H1 (cell line): ENCODE measurements at regions not wholly inside any gene's neighbourhood (a gene's known extent, or its start where the extent isn't known, plus 50 kb on each side); places are given as distances from the start of the nearest gene placed in this dataset.

Experiments used
- CTCF ChIA-PET: fragments of 300-600 bp; sonication (Branson Sonifier 250); formaldehyde crosslinking; loops from one replicate; lab custom pipeline; 2021; ENCODE audit not compliant: partially characterized antibody; lab: Charles Lee
- POLR2A ChIA-PET: fragments of 300-600 bp; sonication (Branson Sonifier 250); formaldehyde crosslinking; loops from one replicate; lab custom pipeline; 2021; ENCODE audit warnings: inconsistent platforms; ENCODE audit not compliant: partially characterized antibody; lab: Charles Lee
- DNase-seq, 2 experiments: peaks; one replicate each; pipeline versions ENCODE4 v3.0.0 to v3.0.0-alpha.2; 2010 to 2022; ENCODE audit warnings: low spot score in 2 of 2, low read depth in 1 of 2, mixed read lengths in 1 of 2
- FAIRE-seq: peaks from 2 replicates; lab custom pipeline; 2011; peaks lifted over from hg19 to GRCh38; lab: Jason Lieb, UNC
- H2AFZ ChIP-seq: 2 replicates; pipeline ENCODE4 v1.8.1; 2012; ENCODE audit warnings: low read length, inconsistent platforms
- H2AK5ac ChIP-seq: 2 replicates; pipeline ENCODE4 v1.6.1; 2013; ENCODE audit warnings: low read depth, low read length
- H2BK120ac ChIP-seq: replicated peaks from 2 replicates; pipeline ENCODE3; 2013; ENCODE audit warnings: low read depth, low read length, inconsistent platforms
- H2BK12ac ChIP-seq: 2 replicates; pipeline ENCODE4 v1.6.1; 2013; ENCODE audit warnings: low read depth, low read length
- H2BK15ac ChIP-seq: 2 replicates; pipeline ENCODE4 v1.6.1; 2013; ENCODE audit warnings: low read length
- H2BK20ac ChIP-seq: 2 replicates; pipeline ENCODE4 v1.6.1; 2013; ENCODE audit warnings: low read length
- H2BK5ac ChIP-seq: 2 replicates; pipeline ENCODE4 v1.6.1; 2013; ENCODE audit warnings: low read depth, low read length
- H3K14ac ChIP-seq: 2 replicates; pipeline ENCODE4 v1.6.1; 2013; ENCODE audit warnings: inconsistent platforms; ENCODE audit not compliant: insufficient read length
- H3K18ac ChIP-seq: 2 replicates; pipeline ENCODE4 v1.6.1; 2013; ENCODE audit warnings: low read length; ENCODE audit errors: extremely low read depth
- H3K23ac ChIP-seq: 2 replicates; pipeline ENCODE4 v1.6.1; 2013; ENCODE audit warnings: inconsistent platforms; ENCODE audit not compliant: insufficient read length
- H3K23me2 ChIP-seq: 2 replicates; pipeline ENCODE4 v1.6.1; 2013; ENCODE audit warnings: low read depth, low read length
- H3K27ac ChIP-seq: 2 replicates; pipeline ENCODE4 v1.6.1; 2011; ENCODE audit warnings: low read depth, low read length, inconsistent platforms
- H3K27me3 ChIP-seq, 4 experiments: replicated peaks in 1 of 4; 1 replicate in 1 of 4; 2 replicates in 3 of 4; pipeline versions ENCODE4 v1.6.1 to v1.8.1; 2011 to 2013; ENCODE audit warnings: low read length in 3 of 4, mild to moderate bottlenecking in 3 of 4, inconsistent platforms in 2 of 4, mixed read lengths in 2 of 4, moderate library complexity in 1 of 4; ENCODE audit not compliant: control insufficient read depth in 3 of 4, insufficient read depth in 3 of 4; ENCODE audit errors: extremely low read depth in 1 of 4
- H3K36me3 ChIP-seq, 4 experiments: 2 replicates each; pipeline versions ENCODE4 v1.6.1 to v1.8.1; 2011 to 2013; ENCODE audit warnings: mild to moderate bottlenecking in 4 of 4, low read length in 3 of 4, moderate library complexity in 2 of 4, control low read depth in 1 of 4, inconsistent platforms in 1 of 4; ENCODE audit not compliant: insufficient read depth in 4 of 4, control insufficient read depth in 2 of 4
- H3K4ac ChIP-seq: replicated peaks from 2 replicates; pipeline ENCODE3; 2013; ENCODE audit warnings: low read length, low read depth, mixed read lengths, inconsistent platforms; ENCODE audit not compliant: insufficient read length
- H3K4me1 ChIP-seq, 4 experiments: replicated peaks in 1 of 4; 1 replicate in 1 of 4; 2 replicates in 3 of 4; pipeline versions ENCODE4 v1.6.1 to v1.8.1; 2011 to 2013; ENCODE audit warnings: low read length in 3 of 4, inconsistent platforms in 2 of 4, mixed read lengths in 1 of 4; ENCODE audit not compliant: insufficient read depth in 4 of 4, control insufficient read depth in 3 of 4
- H3K4me2 ChIP-seq, 2 experiments: 2 replicates each; pipeline versions ENCODE4 v1.6.1 to v1.8.1; 2011 to 2013; ENCODE audit warnings: low read depth in 2 of 2, low read length in 2 of 2, control low read depth in 1 of 2, inconsistent platforms in 1 of 2, mild to moderate bottlenecking in 1 of 2; ENCODE audit not compliant: insufficient read depth in 1 of 2
- H3K4me3 ChIP-seq, 4 experiments: fragments of 200-600, 300-600 bp in 1 of 4; sonication (generic), shearing (Covaris generic), sonication (Bioruptor Twin) in 1 of 4; 2 replicates each; pipeline versions ENCODE4 v1.5.1 to v1.8.1; 2011 to 2016; ENCODE audit warnings: low read length in 4 of 4, low read depth in 3 of 4, control low read depth in 2 of 4, inconsistent platforms in 2 of 4, mild to moderate bottlenecking in 2 of 4, mixed read lengths in 1 of 4, moderate library complexity in 1 of 4; ENCODE audit not compliant: insufficient read depth in 2 of 4; ENCODE audit errors: extremely low read depth in 1 of 4
- H3K56ac ChIP-seq: replicated peaks from 2 replicates; pipeline ENCODE3; 2013; ENCODE audit warnings: low read depth, mild to moderate bottlenecking, mixed read lengths, low read length, inconsistent platforms; ENCODE audit not compliant: insufficient read length
- H3K79me1 ChIP-seq: 2 replicates; pipeline ENCODE4 v1.6.1; 2013; ENCODE audit warnings: low read depth, low read length, control low read depth
- H3K79me2 ChIP-seq, 2 experiments: 2 replicates each; pipeline versions ENCODE4 v1.6.1 to v1.8.1; 2012 to 2013; ENCODE audit warnings: low read length in 2 of 2, mild to moderate bottlenecking in 2 of 2, inconsistent platforms in 1 of 2; ENCODE audit not compliant: insufficient read depth in 2 of 2, control insufficient read depth in 1 of 2
- H3K9ac ChIP-seq, 4 experiments: replicated peaks in 1 of 4; 1 replicate in 1 of 4; 2 replicates in 3 of 4; pipeline versions ENCODE4 v1.6.1 to v1.8.1; 2011 to 2013; ENCODE audit warnings: low read depth in 3 of 4, low read length in 3 of 4, control low read depth in 2 of 4, mild to moderate bottlenecking in 2 of 4, moderate library complexity in 2 of 4, inconsistent platforms in 1 of 4; ENCODE audit errors: extremely low read depth in 1 of 4
- H3K9me3 ChIP-seq, 2 experiments: 2 replicates each; pipeline versions ENCODE4 v1.6.1 to v1.8.1; 2012 to 2013; ENCODE audit warnings: mild to moderate bottlenecking in 2 of 2, moderate library complexity in 2 of 2, control low read depth in 1 of 2, inconsistent platforms in 1 of 2, low read depth in 1 of 2, low read length in 1 of 2, mixed read lengths in 1 of 2; ENCODE audit not compliant: insufficient read depth in 2 of 2
- H4K20me1 ChIP-seq, 2 experiments: replicated peaks in 1 of 2; 2 replicates each; pipeline versions ENCODE3 to v1.8.1; 2011 to 2013; ENCODE audit warnings: inconsistent platforms in 2 of 2, low read length in 2 of 2, mild to moderate bottlenecking in 1 of 2; ENCODE audit not compliant: insufficient read depth in 2 of 2, control insufficient read depth in 1 of 2
- H4K5ac ChIP-seq: 2 replicates; pipeline ENCODE4 v1.6.1; 2013; ENCODE audit warnings: low read length, low read depth, mixed read lengths, inconsistent platforms; ENCODE audit not compliant: insufficient read length
- H4K8ac ChIP-seq: 2 replicates; pipeline ENCODE4 v1.8.0; 2013; ENCODE audit warnings: mild to moderate bottlenecking, moderate library complexity, low read length, inconsistent platforms; ENCODE audit not compliant: insufficient read depth; ENCODE audit errors: extremely low read depth
- H4K91ac ChIP-seq: replicated peaks from 2 replicates; pipeline ENCODE3; 2013; ENCODE audit warnings: low read length, mixed read lengths, inconsistent platforms; ENCODE audit not compliant: insufficient read length
- CBX5 ChIP-seq: fragments of 300-800, 300-1000 bp; sonication (generic); IDR thresholded peaks from 2 replicates; pipeline ENCODE4 v1.7.1; 2016; ENCODE audit warnings: antibody characterized with exemption, low read length, low read depth
- CBX8 ChIP-seq: fragments of 300-800, 300-1000 bp; sonication (generic); IDR thresholded peaks from 2 replicates; pipeline ENCODE4 v1.7.1; 2016; ENCODE audit warnings: low read depth, low read length, borderline replicate concordance
- EZH2 ChIP-seq: fragments of 200-600 bp; sonication (generic); IDR thresholded peaks from 2 replicates; pipeline ENCODE4 v1.7.1; 2012; ENCODE audit warnings: low read depth, mild to moderate bottlenecking, moderate library complexity, low read length, inconsistent platforms; ENCODE audit not compliant: severe bottlenecking
- NANOG ChIP-seq: IDR thresholded peaks from 2 replicates; pipeline ENCODE4 v1.6.1; 2011; ENCODE audit warnings: low read length, low read depth, mild to moderate bottlenecking, inconsistent platforms; ENCODE audit not compliant: insufficient read depth, poor library complexity, severe bottlenecking
- SIRT6 ChIP-seq: IDR thresholded peaks from one replicate; pipeline ENCODE4 v1.7.1; 2012; ENCODE audit warnings: low read length, inconsistent platforms
- SP2 ChIP-seq: IDR thresholded peaks from 2 replicates; pipeline ENCODE4 v1.6.1; 2012; ENCODE audit warnings: mild to moderate bottlenecking, low read length, inconsistent platforms
- USF2 ChIP-seq: IDR thresholded peaks from 2 replicates; pipeline ENCODE4 v1.6.1; 2011; ENCODE audit warnings: low read length, improper control_type of control experiment

GRCh38 chr9:111197256-111197655 is 132.8 kb downstream of the OR2K2 start:
- TF ChIP-seq CBX8: no peak
- TF ChIP-seq CBX5: no peak
- TF ChIP-seq EZH2: no peak
- TF ChIP-seq SIRT6: no peak
- no peak for TF ChIP-seq SP2
- TF ChIP-seq USF2: no peak
- TF ChIP-seq NANOG: no peak
- H3K79me2 ChIP-seq: no peaks in the 10 kb centered on the region
- no peaks in the 10 kb centered on the region for H3K36me3 ChIP-seq
- DNase-seq (no peak), FAIRE-seq (no peak)
- no peak overlapping the region for H4K5ac ChIP-seq
- H3K27me3 ChIP-seq: no peaks in the 10 kb centered on the region
- no peak overlapping the region for H3K4me2 ChIP-seq
- no peak overlapping the region for H3K4me3 ChIP-seq
- H2AK5ac ChIP-seq: no peak overlapping the region
- no peak overlapping the region for H3K23ac ChIP-seq
- no peak overlapping the region for H4K8ac ChIP-seq
- H2BK120ac ChIP-seq: no peak overlapping the region
- H3K27ac ChIP-seq: no peak overlapping the region
- H2AFZ ChIP-seq: no peak overlapping the region
- H3K23me2 ChIP-seq: no peaks in the 10 kb centered on the region
- ChIA-PET POLR2A (no interaction called here), CTCF (interaction anchor here (1.5 kb wide), 1 partner anchor 18 kb away, joined by 3 read pairs; no protein-coding TSS in a partner anchor)
- H4K91ac ChIP-seq: no peak overlapping the region
- no peaks in the 10 kb centered on the region for H4K20me1 ChIP-seq
- no peak overlapping the region for H2BK20ac ChIP-seq
- H3K56ac ChIP-seq: no peak overlapping the region
- no peak overlapping the region for H3K14ac ChIP-seq
- no peak overlapping the region for H2BK12ac ChIP-seq
- no peaks in the 10 kb centered on the region for H3K4me1 ChIP-seq
- no peak overlapping the region for H3K18ac ChIP-seq
- no peak overlapping the region for H2BK15ac ChIP-seq
- no peaks in the 10 kb centered on the region for H3K9me3 ChIP-seq
- H3K9ac ChIP-seq: no peak overlapping the region
- H2BK5ac ChIP-seq: no peak overlapping the region
- no peak overlapping the region for H3K4ac ChIP-seq
- no peaks in the 10 kb centered on the region for H3K79me1 ChIP-seq
